H9 (cell line): ENCODE measurements at regions not wholly inside any gene's neighbourhood (a gene's known extent, or its start where the extent isn't known, plus 50 kb on each side); places are given as distances from the start of the nearest gene placed in this dataset.

Experiments
- DNase-seq: peaks from one replicate; pipeline ENCODE4 v3.0.0-alpha.2; 2017
- H2AFZ ChIP-seq: one replicate; pipeline ENCODE4 v1.6.1; 2013; ENCODE audit warnings: mild to moderate bottlenecking, low read length, control low read depth, moderate library complexity
- H2AK5ac ChIP-seq: 2 replicates; pipeline ENCODE4 v1.6.1; 2013; ENCODE audit warnings: low read length, control low read depth, mixed read lengths; ENCODE audit not compliant: insufficient read length
- H2BK120ac ChIP-seq: one replicate; pipeline ENCODE4 v1.6.1; 2013; ENCODE audit warnings: low read depth, mild to moderate bottlenecking, low read length, control low read depth, inconsistent platforms; ENCODE audit not compliant: poor library complexity, severe bottlenecking
- H2BK12ac ChIP-seq: 2 replicates; pipeline ENCODE4 v1.6.1; 2013; ENCODE audit warnings: low read length, control low read depth, mixed read lengths, low read depth; ENCODE audit not compliant: insufficient read length
- H2BK15ac ChIP-seq: 2 replicates; pipeline ENCODE4 v1.6.1; 2013; ENCODE audit warnings: low read depth, low read length, control low read depth
- H2BK20ac ChIP-seq: one replicate; pipeline ENCODE4 v1.6.1; 2013; ENCODE audit warnings: low read depth, mild to moderate bottlenecking, low read length, control low read depth, inconsistent platforms; ENCODE audit not compliant: poor library complexity, severe bottlenecking
- H2BK5ac ChIP-seq: 2 replicates; pipeline ENCODE4 v1.6.1; 2013; ENCODE audit warnings: low read length, control low read depth, mixed read lengths; ENCODE audit not compliant: insufficient read length
- H3K14ac ChIP-seq: 2 replicates; pipeline ENCODE4 v1.6.1; 2013; ENCODE audit warnings: low read length, control low read depth; ENCODE audit not compliant: insufficient read depth
- H3K18ac ChIP-seq: 2 replicates; pipeline ENCODE4 v1.6.1; 2013; ENCODE audit warnings: low read depth, mild to moderate bottlenecking, mixed read lengths, low read length, control low read depth; ENCODE audit not compliant: insufficient read length
- H3K23ac ChIP-seq: 2 replicates; pipeline ENCODE4 v1.6.1; 2013; ENCODE audit warnings: low read length, control low read depth, mixed read lengths, low read depth; ENCODE audit not compliant: insufficient read length
- H3K23me2 ChIP-seq: 2 replicates; pipeline ENCODE4 v1.6.1; 2013; ENCODE audit warnings: low read depth, mild to moderate bottlenecking, mixed read lengths, low read length, control low read depth; ENCODE audit not compliant: insufficient read length, poor library complexity, severe bottlenecking
- H3K27ac ChIP-seq: 2 replicates; pipeline ENCODE4 v1.5.1; 2013; ENCODE audit warnings: low read length, control low read depth, mixed read lengths, low read depth; ENCODE audit not compliant: insufficient read length
- H3K27me3 ChIP-seq: 2 replicates; pipeline ENCODE4 v1.6.1; 2013; ENCODE audit warnings: low read length, control low read depth, inconsistent platforms; ENCODE audit not compliant: insufficient read depth
- H3K4ac ChIP-seq: 2 replicates; pipeline ENCODE4 v1.6.1; 2013; ENCODE audit warnings: low read depth, mild to moderate bottlenecking, control low read depth, inconsistent platforms, low read length, moderate library complexity
- H3K4me1 ChIP-seq: 2 replicates; pipeline ENCODE4 v1.6.1; 2013; ENCODE audit warnings: low read length, control low read depth, inconsistent platforms; ENCODE audit not compliant: insufficient read depth
- H3K4me2 ChIP-seq: 2 replicates; pipeline ENCODE4 v1.6.1; 2013; ENCODE audit warnings: low read length, control low read depth, mixed read lengths; ENCODE audit not compliant: insufficient read length, insufficient read depth
- H3K56ac ChIP-seq: 2 replicates; pipeline ENCODE4 v1.6.1; 2013; ENCODE audit warnings: low read depth, mild to moderate bottlenecking, mixed read lengths, low read length, control low read depth; ENCODE audit not compliant: insufficient read length
- H3K79me1 ChIP-seq: 2 replicates; pipeline ENCODE4 v1.6.1; 2013; ENCODE audit warnings: low read depth, mild to moderate bottlenecking, moderate library complexity, low read length, control low read depth, inconsistent platforms; ENCODE audit not compliant: insufficient read depth, poor library complexity, severe bottlenecking
- H3K79me2 ChIP-seq: 2 replicates; pipeline ENCODE4 v1.6.1; 2013; ENCODE audit warnings: low read length, control low read depth, inconsistent platforms; ENCODE audit not compliant: insufficient read depth
- H3K9ac ChIP-seq: 2 replicates; pipeline ENCODE4 v1.6.1; 2013; ENCODE audit warnings: low read length, control low read depth, mixed read lengths; ENCODE audit not compliant: insufficient read length; ENCODE audit errors: extremely low read depth
- H3K9me3 ChIP-seq: one replicate; pipeline ENCODE4 v1.6.1; 2013; ENCODE audit warnings: low read depth, low read length, inconsistent platforms; ENCODE audit not compliant: control insufficient read depth
- H3T11ph ChIP-seq: one replicate; pipeline ENCODE4 v1.6.1; 2013; ENCODE audit warnings: mild to moderate bottlenecking, low read length, control low read depth, inconsistent platforms
- H4K20me1 ChIP-seq: one replicate; pipeline ENCODE4 v1.6.1; 2013; ENCODE audit not compliant: control insufficient read depth, insufficient read length, insufficient read depth
- H4K5ac ChIP-seq: 2 replicates; pipeline ENCODE4 v1.6.1; 2013; ENCODE audit warnings: low read depth, mild to moderate bottlenecking, mixed read lengths, low read length, control low read depth; ENCODE audit not compliant: insufficient read length
- H4K8ac ChIP-seq: replicated peaks from 2 replicates; pipeline ENCODE4 v1.6.1; 2013; ENCODE audit warnings: low read length, control low read depth, mixed read lengths, low read depth; ENCODE audit not compliant: insufficient read length
- H4K91ac ChIP-seq: 2 replicates; pipeline ENCODE4 v1.6.1; 2013; ENCODE audit warnings: low read depth, mild to moderate bottlenecking, moderate library complexity, mixed read lengths, low read length, control low read depth; ENCODE audit not compliant: insufficient read length
- H3K27ac Mint-ChIP-seq, 3 experiments: 2 replicates in 2 of 3; 3 replicates in 1 of 3; pipeline ENCODE4 v1.8.0; 2020 to 2021; ENCODE audit warnings: mixed read lengths in 3 of 3, mild to moderate bottlenecking in 1 of 3, moderate library complexity in 1 of 3
- H3K27me3 Mint-ChIP-seq: 2 replicates; pipeline ENCODE4 v1.8.0; 2021; ENCODE audit warnings: low read depth, mild to moderate bottlenecking, moderate library complexity, mixed read lengths
- H3K36me3 Mint-ChIP-seq, 3 experiments: 2 replicates in 2 of 3; 3 replicates in 1 of 3; pipeline ENCODE4 v1.8.0; 2020 to 2021; ENCODE audit warnings: low read depth in 3 of 3, mixed read lengths in 3 of 3; ENCODE audit not compliant: insufficient read depth in 1 of 3
- H3K4me1 Mint-ChIP-seq, 2 experiments: 2 replicates each; pipeline ENCODE4 v1.8.0; 2020; ENCODE audit warnings: mixed read lengths in 2 of 2
- H3K4me3 Mint-ChIP-seq, 2 experiments: 2 replicates in 1 of 2; 3 replicates in 1 of 2; pipeline ENCODE4 v1.8.0; 2020 to 2021; ENCODE audit warnings: mild to moderate bottlenecking in 2 of 2, mixed read lengths in 2 of 2, moderate library complexity in 1 of 2
- H3K9me3 Mint-ChIP-seq, 2 experiments: 2 replicates in 1 of 2; 3 replicates in 1 of 2; pipeline ENCODE4 v1.8.0; 2020; ENCODE audit warnings: mild to moderate bottlenecking in 2 of 2, mixed read lengths in 2 of 2, moderate library complexity in 1 of 2
- WGBS: extraction: QIAGEN DNeasy Blood & Tissue Kit; methylation state at CpG from one replicate; pipeline ENCODE4 v1.1.7; 2013; ENCODE audit warnings: missing lambda C conversion rate, low lambda C conversion rate, mixed read lengths; ENCODE audit not compliant: insufficient read length; ENCODE audit errors: extremely low coverage; 5-methylcytosine and 5-hydroxymethylcytosine counted together
- TF ChIP-seq, protein P1 (sequence below): fragments of 200-600 bp; sonication (generic); conservative IDR thresholded peaks from 3 replicates; pipeline ENCODE4 v1.8.0; 2021; ENCODE audit warnings: antibody characterized with exemption, mild to moderate bottlenecking

DNA sequence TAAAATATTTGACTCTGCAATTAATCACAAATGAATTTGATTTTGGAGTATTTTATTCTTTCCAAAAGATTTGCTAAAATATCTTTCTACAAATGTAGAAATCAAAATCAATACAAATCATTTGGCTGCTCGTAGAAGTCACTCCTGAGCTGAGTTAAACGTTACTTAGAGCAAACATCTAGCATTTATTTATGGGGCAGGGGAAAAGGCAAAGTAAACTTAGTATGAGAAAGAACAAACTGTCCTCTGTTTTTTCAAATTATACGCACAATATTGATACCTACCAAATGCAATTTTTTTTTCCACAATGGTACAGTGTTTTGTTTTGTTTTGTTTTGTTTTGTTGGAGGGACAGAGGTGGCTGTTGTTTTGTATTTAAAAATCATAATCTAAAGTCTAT is 233.8 kb downstream of the TTLL7 start:
- peaks cover 3% of the 10 kb centered on the region; the same call in 1 of the 2 replicates for H3K4me1 ChIP-seq
- no peaks in the 10 kb centered on the region for H3K9me3 Mint-ChIP-seq
- H3K4me1 Mint-ChIP-seq, result peaks cover 27 to 28% of the 10 kb centered on the region in 2 experiments
- H2BK12ac ChIP-seq, result no peak overlapping the region
- H4K91ac ChIP-seq, result no peak overlapping the region
- H3K14ac ChIP-seq, result no peak overlapping the region
- TF ChIP-seq, protein P1, sequence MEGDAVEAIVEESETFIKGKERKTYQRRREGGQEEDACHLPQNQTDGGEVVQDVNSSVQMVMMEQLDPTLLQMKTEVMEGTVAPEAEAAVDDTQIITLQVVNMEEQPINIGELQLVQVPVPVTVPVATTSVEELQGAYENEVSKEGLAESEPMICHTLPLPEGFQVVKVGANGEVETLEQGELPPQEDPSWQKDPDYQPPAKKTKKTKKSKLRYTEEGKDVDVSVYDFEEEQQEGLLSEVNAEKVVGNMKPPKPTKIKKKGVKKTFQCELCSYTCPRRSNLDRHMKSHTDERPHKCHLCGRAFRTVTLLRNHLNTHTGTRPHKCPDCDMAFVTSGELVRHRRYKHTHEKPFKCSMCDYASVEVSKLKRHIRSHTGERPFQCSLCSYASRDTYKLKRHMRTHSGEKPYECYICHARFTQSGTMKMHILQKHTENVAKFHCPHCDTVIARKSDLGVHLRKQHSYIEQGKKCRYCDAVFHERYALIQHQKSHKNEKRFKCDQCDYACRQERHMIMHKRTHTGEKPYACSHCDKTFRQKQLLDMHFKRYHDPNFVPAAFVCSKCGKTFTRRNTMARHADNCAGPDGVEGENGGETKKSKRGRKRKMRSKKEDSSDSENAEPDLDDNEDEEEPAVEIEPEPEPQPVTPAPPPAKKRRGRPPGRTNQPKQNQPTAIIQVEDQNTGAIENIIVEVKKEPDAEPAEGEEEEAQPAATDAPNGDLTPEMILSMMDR, result no peak
- H3K23me2 ChIP-seq, result no peaks in the 10 kb centered on the region
- no peak overlapping the region for H4K8ac ChIP-seq
- H2BK5ac ChIP-seq, result no peak overlapping the region
- no peaks in the 10 kb centered on the region for H3K27me3 ChIP-seq
- no CpG with 5 or more reads among the region's 3 CpGs for WGBS
- no peak overlapping the region for H3K56ac ChIP-seq
- H3K18ac ChIP-seq, result no peak overlapping the region
- H3K27ac Mint-ChIP-seq, result no peak overlapping the region
- H3K4me2 ChIP-seq, result no peak overlapping the region
- no peaks in the 10 kb centered on the region for H3K36me3 Mint-ChIP-seq
- no peak overlapping the region for H3K27ac ChIP-seq
- no peaks in the 10 kb centered on the region for H3K9me3 ChIP-seq
- no peak overlapping the region; a peak in 1 of 5 replicates for H3K4me3 Mint-ChIP-seq
- no peaks in the 10 kb centered on the region for H3K79me1 ChIP-seq
- no peak overlapping the region for H2AK5ac ChIP-seq
- no peak overlapping the region for H2BK20ac ChIP-seq
- no peak overlapping the region for H2BK15ac ChIP-seq
- H2AFZ ChIP-seq, result no peak overlapping the region
- no peaks in the 10 kb centered on the region for H4K20me1 ChIP-seq
- H3K23ac ChIP-seq, result no peak overlapping the region
- H3K9ac ChIP-seq, result no peak overlapping the region
- H3K27me3 Mint-ChIP-seq, result no peaks in the 10 kb centered on the region
- H3K4ac ChIP-seq, result no peak overlapping the region
- H3K79me2 ChIP-seq, result no peaks in the 10 kb centered on the region
- H2BK120ac ChIP-seq, result no peak overlapping the region
- no peak overlapping the region for H3T11ph ChIP-seq
- no peak overlapping the region for H4K5ac ChIP-seq
- no peak for DNase-seq
